Skeletal muscle tissue (tissue), 3 donors: ENCODE measurements at regions not wholly inside any gene's neighbourhood (a gene's known extent, or its start where the extent isn't known, plus 50 kb on each side); places are given as distances from the start of the nearest gene placed in this dataset.
"Not testable (repeated sequence)": the region's sequence is repeated elsewhere in the genome, so short reads cannot be mapped to it uniquely, and the experiment has no call there.

Experiments used
- H3K27ac ChIP-seq: one replicate; pipeline ENCODE4 v1.7.0; 2013; ENCODE audit warnings: mild to moderate bottlenecking, low read depth, low read length, inconsistent platforms
- H3K27me3 ChIP-seq, 3 donors: one replicate each; pipeline ENCODE4 v1.7.0; 2013; ENCODE audit warnings: low read length in 3 of 3; ENCODE audit not compliant: control insufficient read depth in 3 of 3, insufficient read depth in 3 of 3
- H3K36me3 ChIP-seq, 3 donors: one replicate each; pipeline ENCODE4 v1.7.0; 2013; ENCODE audit warnings: low read length in 3 of 3; ENCODE audit not compliant: control insufficient read depth in 3 of 3, insufficient read depth in 3 of 3
- H3K4me1 ChIP-seq, 3 donors: one replicate each; pipeline ENCODE4 v1.7.0; 2013; ENCODE audit warnings: low read length in 3 of 3, mild to moderate bottlenecking in 3 of 3; ENCODE audit not compliant: control insufficient read depth in 3 of 3, insufficient read depth in 3 of 3
- H3K4me3 ChIP-seq, 3 donors: one replicate each; pipeline ENCODE4 v1.7.0; 2013; ENCODE audit warnings: low read length in 3 of 3
- H3K9ac ChIP-seq, 3 donors: one replicate each; pipeline ENCODE4 v1.7.0; 2013; ENCODE audit warnings: low read length in 3 of 3, mild to moderate bottlenecking in 3 of 3, moderate library complexity in 2 of 3, low read depth in 1 of 3
- H3K9me3 ChIP-seq, 3 donors: one replicate each; pipeline ENCODE4 v1.7.0; 2013; ENCODE audit warnings: low read length in 3 of 3; ENCODE audit not compliant: control insufficient read depth in 3 of 3
- donor health status: Osteomylitis.

- not testable (repeated sequence) for H3K27ac ChIP-seq, H3K36me3 ChIP-seq, H3K9ac ChIP-seq, H3K4me3 ChIP-seq, H3K4me1 ChIP-seq, H3K9me3 ChIP-seq
- peaks cover 0 to 21% (median 13%) of the 10 kb centered on the region in 3 donors for H3K27me3 ChIP-seq
Observed at GRCh38 chr6:167421944-167422343, 97.1 kb downstream of the TTLL2 start.

GRCh38 chr6:167422934-167423333 is 98.0 kb downstream of the TTLL2 start:
- H3K27me3 ChIP-seq: peaks cover 0 to 17% (median 13%) of the 10 kb centered on the region in 3 donors
- H3K9me3 ChIP-seq: no peaks in the 10 kb centered on the region
- H3K27ac ChIP-seq: no peak overlapping the region
- no peak overlapping the region for H3K9ac ChIP-seq
- H3K36me3 ChIP-seq: no peaks in the 10 kb centered on the region
- no peak overlapping the region for H3K4me3 ChIP-seq
- no peaks in the 10 kb centered on the region for H3K4me1 ChIP-seq

- Histone ChIP-seq H3K9me3 (no peaks in the 10 kb centered on the region), H3K27me3 (peaks cover 0 to 17% (median 13%) of the 10 kb centered on the region in 3 donors), H3K36me3 (no peaks in the 10 kb centered on the region), H3K4me3 (no peak overlapping the region), H3K4me1 (no peaks in the 10 kb centered on the region), H3K27ac (no peak overlapping the region), H3K9ac (no peak overlapping the region)
Observed at GRCh38 chr6:167424060-167424673, 99.3 kb downstream of the TTLL2 start.

- Histone ChIP-seq H3K9ac (no peak overlapping the region), H3K4me3 (no peak overlapping the region), H3K27ac (no peak overlapping the region), H3K27me3 (peaks cover 0 to 17% (median 13%) of the 10 kb centered on the region in 3 donors), H3K36me3 (no peaks in the 10 kb centered on the region), H3K4me1 (no peaks in the 10 kb centered on the region), H3K9me3 (no peaks in the 10 kb centered on the region)
Observed at GRCh38 chr6:167424700-167425099, 99.8 kb downstream of the TTLL2 start.

- H3K27me3 ChIP-seq: peaks cover 0 to 7% (median 7%) of the 10 kb centered on the region in 3 donors
- no peaks in the 10 kb centered on the region for H3K36me3 ChIP-seq
- no peaks in the 10 kb centered on the region for H3K9me3 ChIP-seq
- H3K4me1 ChIP-seq: no peaks in the 10 kb centered on the region
- no peak overlapping the region for H3K4me3 ChIP-seq
- H3K27ac ChIP-seq: no peak overlapping the region
- H3K9ac ChIP-seq: no peak overlapping the region
Observed at GRCh38 chr6:167426084-167426483, 101.2 kb downstream of the TTLL2 start.

GRCh38 chr6:167426651-167427050 is 101.8 kb downstream of the TTLL2 start:
- Histone ChIP-seq H3K27me3 (peaks cover 0 to 7% (median 3%) of the 10 kb centered on the region in 3 donors), H3K4me1 (no peaks in the 10 kb centered on the region), H3K27ac (no peak overlapping the region), H3K9ac (no peak overlapping the region), H3K4me3 (no peak overlapping the region), H3K36me3 (no peaks in the 10 kb centered on the region), H3K9me3 (no peaks in the 10 kb centered on the region)

- no peak overlapping the region for H3K27ac ChIP-seq
- no peak overlapping the region for H3K4me3 ChIP-seq
- H3K4me1 ChIP-seq: no peaks in the 10 kb centered on the region
- no peaks in the 10 kb centered on the region for H3K9me3 ChIP-seq
- no peaks in the 10 kb centered on the region for H3K36me3 ChIP-seq
- peaks cover 0 to 9% (median 7%) of the 10 kb centered on the region in 3 donors for H3K27me3 ChIP-seq
- no peak overlapping the region for H3K9ac ChIP-seq
Observed at GRCh38 chr6:167428664-167429333, 103.9 kb downstream of the TTLL2 start.

- Histone ChIP-seq H3K36me3 (no peaks in the 10 kb centered on the region), H3K9ac (no peak overlapping the region), H3K4me1 (no peaks in the 10 kb centered on the region), H3K27ac (no peak overlapping the region), H3K9me3 (no peaks in the 10 kb centered on the region), H3K27me3 (peaks cover 0 to 9% (median 7%) of the 10 kb centered on the region in 3 donors), H3K4me3 (no peak overlapping the region)
Observed at GRCh38 chr6:167429353-167429752, 104.5 kb downstream of the TTLL2 start.

- Histone ChIP-seq H3K36me3 (no peaks in the 10 kb centered on the region), H3K9ac (no peak overlapping the region), H3K4me1 (no peaks in the 10 kb centered on the region), H3K9me3 (no peaks in the 10 kb centered on the region), H3K27ac (no peak overlapping the region), H3K27me3 (peaks cover 0 to 6% (median 0%) of the 10 kb centered on the region in 3 donors), H3K4me3 (no peak overlapping the region)
Observed at GRCh38 chr6:167435209-167435728, 110.4 kb downstream of the TTLL2 start.

GRCh38 chr6:167437888-167438484 is 113.1 kb downstream of the TTLL2 start:
- Histone ChIP-seq H3K36me3 (no peaks in the 10 kb centered on the region), H3K4me1 (no peaks in the 10 kb centered on the region), H3K9ac (no peak overlapping the region), H3K4me3 (no peak overlapping the region), H3K27ac (no peak overlapping the region), H3K9me3 (no peaks in the 10 kb centered on the region), H3K27me3 (no peaks in the 10 kb centered on the region)
